WERI-Rb-1 (cell line): ENCODE measurements at regions not wholly inside any gene's neighbourhood (a gene's known extent, or its start where the extent isn't known, plus 50 kb on each side); places are given as distances from the start of the nearest gene placed in this dataset.

Experiments used
- DNase-seq: peaks from one replicate; pipeline ENCODE4 v3.0.0-alpha.2; 2020
- H3K27ac ChIP-seq: fragments of 250-450 bp; sonication (Bioruptor Pico); 2 replicates; pipeline ENCODE4 v1.5.1; 2020; ENCODE audit warnings: mild to moderate bottlenecking, moderate library complexity
- H3K27me3 ChIP-seq: fragments of 250-450 bp; sonication (Bioruptor Pico); 2 replicates; pipeline ENCODE4 v1.5.1; 2021; ENCODE audit warnings: mild to moderate bottlenecking, low read depth, moderate library complexity; ENCODE audit not compliant: insufficient read depth, severe bottlenecking
- H3K36me3 ChIP-seq: fragments of 250-450 bp; sonication (Bioruptor Pico); 2 replicates; pipeline ENCODE4 v1.5.1; 2020; ENCODE audit warnings: mild to moderate bottlenecking, moderate library complexity
- H3K4me3 ChIP-seq: 2 replicates; pipeline ENCODE4 v1.5.1; 2011; ENCODE audit warnings: low read depth, mild to moderate bottlenecking, control low read depth, low read length
- H3K9me3 ChIP-seq: fragments of 250-450 bp; sonication (Bioruptor Pico); 2 replicates; pipeline ENCODE4 v1.5.1; 2021; ENCODE audit warnings: mild to moderate bottlenecking, moderate library complexity; ENCODE audit not compliant: severe bottlenecking
- TF ChIP-seq, protein P1 (sequence below): IDR thresholded peaks from 2 replicates; pipeline ENCODE4 v1.5.1; 2011; ENCODE audit warnings: low read depth, mild to moderate bottlenecking, control low read depth, inconsistent platforms, low read length

DNA sequence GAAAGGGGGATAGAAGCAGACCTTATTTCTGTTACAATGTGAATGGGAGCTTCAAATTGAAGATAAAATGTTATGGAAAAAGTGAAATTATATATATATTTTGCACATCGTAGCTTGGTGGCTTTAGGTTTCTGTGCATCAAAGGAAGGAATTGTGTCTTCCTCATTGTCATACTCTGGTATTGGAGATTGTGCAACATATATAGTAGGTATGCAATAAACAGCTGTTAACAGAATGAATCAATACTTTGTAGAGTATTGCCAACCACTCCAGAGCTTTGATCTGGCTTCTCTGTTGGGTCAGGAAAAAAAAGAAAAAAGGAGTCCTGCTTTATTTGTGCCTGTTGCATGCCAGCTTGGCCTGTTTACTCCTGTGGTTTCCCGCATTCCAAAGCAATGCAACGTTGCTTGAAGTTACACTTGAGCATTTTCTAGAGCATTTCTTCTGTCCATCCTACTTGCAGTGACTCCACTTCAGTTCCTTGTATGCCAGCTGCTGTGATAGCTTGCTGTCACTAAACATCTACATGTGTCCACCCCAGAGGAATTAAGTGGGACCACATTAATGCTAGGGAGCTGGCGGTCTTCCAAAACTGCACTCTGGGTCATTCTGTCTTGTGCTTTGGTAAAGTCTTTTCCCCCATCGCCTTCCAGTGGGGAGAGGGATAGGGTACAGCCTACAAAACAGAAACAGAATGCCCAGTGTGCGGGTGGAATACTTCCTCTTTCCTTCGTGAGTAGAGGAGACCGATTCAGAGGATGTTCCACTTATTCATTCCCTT, 62.0 kb upstream of the MEF2C start:
- Histone ChIP-seq H3K27me3 (no peaks in the 10 kb centered on the region), H3K4me3 (no peak overlapping the region), H3K36me3 (no peaks in the 10 kb centered on the region), H3K27ac (no peak overlapping the region), H3K9me3 (no peaks in the 10 kb centered on the region)
- no peak for DNase-seq
- TF ChIP-seq, protein P1, sequence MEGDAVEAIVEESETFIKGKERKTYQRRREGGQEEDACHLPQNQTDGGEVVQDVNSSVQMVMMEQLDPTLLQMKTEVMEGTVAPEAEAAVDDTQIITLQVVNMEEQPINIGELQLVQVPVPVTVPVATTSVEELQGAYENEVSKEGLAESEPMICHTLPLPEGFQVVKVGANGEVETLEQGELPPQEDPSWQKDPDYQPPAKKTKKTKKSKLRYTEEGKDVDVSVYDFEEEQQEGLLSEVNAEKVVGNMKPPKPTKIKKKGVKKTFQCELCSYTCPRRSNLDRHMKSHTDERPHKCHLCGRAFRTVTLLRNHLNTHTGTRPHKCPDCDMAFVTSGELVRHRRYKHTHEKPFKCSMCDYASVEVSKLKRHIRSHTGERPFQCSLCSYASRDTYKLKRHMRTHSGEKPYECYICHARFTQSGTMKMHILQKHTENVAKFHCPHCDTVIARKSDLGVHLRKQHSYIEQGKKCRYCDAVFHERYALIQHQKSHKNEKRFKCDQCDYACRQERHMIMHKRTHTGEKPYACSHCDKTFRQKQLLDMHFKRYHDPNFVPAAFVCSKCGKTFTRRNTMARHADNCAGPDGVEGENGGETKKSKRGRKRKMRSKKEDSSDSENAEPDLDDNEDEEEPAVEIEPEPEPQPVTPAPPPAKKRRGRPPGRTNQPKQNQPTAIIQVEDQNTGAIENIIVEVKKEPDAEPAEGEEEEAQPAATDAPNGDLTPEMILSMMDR = no peak

DNA sequence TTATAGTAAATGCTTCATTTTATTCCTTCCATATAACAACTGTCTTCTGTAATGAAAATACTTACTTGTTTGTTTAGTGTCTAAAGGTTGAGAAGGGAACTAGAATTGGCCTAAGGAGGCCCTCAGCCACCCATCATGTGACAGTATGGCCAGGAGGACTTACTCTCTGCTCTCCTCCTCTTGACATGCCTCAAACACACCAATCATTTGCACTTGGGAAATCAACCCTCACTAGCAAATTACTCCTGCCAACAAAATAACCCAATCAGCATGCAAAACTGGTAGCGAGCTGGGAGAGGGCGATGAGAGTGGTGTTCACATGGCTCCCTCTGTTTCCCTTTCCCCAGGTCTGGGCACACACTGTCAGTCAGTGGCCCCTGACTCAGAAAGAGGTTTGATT, 58.6 kb upstream of the MEF2C start:
- TF ChIP-seq, protein P1 = no peak
- H3K27me3 ChIP-seq = no peaks in the 10 kb centered on the region

DNA sequence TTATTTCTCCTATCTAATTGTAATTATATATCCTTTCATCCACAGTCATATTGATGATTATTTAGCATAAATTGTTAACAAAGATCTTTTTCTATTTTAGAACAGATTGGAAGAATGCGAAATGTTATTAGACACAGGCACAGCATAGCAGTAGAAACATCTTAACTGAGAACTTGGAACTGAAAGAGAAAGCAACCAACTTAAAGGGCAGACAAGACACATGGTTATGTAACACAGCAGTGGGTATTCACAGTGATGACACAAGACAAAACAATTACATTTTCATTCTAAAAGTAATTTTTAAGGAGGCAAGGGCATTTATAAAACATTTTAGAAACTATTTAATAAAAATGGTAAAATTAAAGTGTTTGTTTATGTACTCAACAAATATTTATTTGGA, 57.7 kb upstream of the MEF2C start:
- no peak overlapping the region for H3K27ac ChIP-seq
- no peaks in the 10 kb centered on the region for H3K9me3 ChIP-seq
- TF ChIP-seq, protein P1 = no peak
- no peaks in the 10 kb centered on the region for H3K27me3 ChIP-seq
- H3K4me3 ChIP-seq = no peak overlapping the region
- H3K36me3 ChIP-seq = no peaks in the 10 kb centered on the region
- DNase-seq = no peak

More for the DNA sequence above, 58.6 kb upstream of the MEF2C start:
- Histone ChIP-seq H3K36me3 (no peaks in the 10 kb centered on the region), H3K4me3 (no peak overlapping the region), H3K9me3 (no peaks in the 10 kb centered on the region), H3K27ac (no peak overlapping the region)
- no peak for DNase-seq

DNA sequence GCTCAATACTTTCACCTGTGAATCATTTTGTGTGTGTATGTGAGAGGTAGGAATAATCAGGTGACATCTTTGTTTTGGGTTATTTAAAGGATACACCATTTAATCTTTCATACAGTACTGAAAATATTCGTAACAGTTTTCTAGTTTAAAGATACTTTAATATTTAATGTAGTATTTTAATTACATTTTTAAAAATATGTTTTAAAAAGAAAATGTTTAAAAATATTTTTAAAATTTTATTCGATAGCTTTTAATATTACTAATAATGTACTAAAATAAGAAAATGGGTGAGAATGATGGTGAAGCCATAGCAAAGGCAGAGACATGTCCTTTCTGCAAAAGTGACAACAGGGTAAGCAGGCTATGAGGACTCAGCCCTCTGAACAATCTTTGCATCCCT, 56.3 kb upstream of the MEF2C start:
- DNase-seq = no peak
- Histone ChIP-seq H3K27me3 (no peaks in the 10 kb centered on the region), H3K27ac (no peak overlapping the region), H3K36me3 (no peaks in the 10 kb centered on the region), H3K4me3 (no peak overlapping the region), H3K9me3 (no peaks in the 10 kb centered on the region)
- TF ChIP-seq, protein P1 = no peak

DNA sequence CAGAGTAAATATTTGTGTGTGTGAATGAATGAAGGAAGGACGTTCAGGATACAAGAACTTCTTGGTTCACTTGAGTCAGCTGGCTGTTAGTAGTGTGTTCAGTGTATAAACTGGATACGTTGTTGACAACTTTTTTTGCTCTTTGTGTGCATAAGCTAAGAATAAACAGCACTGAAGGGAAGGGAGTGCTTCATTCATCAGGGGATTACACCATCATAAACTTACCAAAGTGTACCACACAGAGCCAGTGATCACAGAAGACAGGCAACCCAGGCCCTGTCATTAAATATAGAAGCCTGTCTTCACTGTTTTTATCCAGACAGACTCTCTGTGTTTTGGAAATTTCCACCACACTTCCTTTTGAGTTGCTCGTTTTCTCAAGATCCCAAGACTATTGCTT, 55.5 kb upstream of the MEF2C start:
- Histone ChIP-seq H3K27me3 (no peaks in the 10 kb centered on the region), H3K9me3 (no peaks in the 10 kb centered on the region), H3K36me3 (no peaks in the 10 kb centered on the region), H3K4me3 (no peak overlapping the region), H3K27ac (no peak overlapping the region)
- no peak for DNase-seq
- TF ChIP-seq, protein P1 = no peak

DNA sequence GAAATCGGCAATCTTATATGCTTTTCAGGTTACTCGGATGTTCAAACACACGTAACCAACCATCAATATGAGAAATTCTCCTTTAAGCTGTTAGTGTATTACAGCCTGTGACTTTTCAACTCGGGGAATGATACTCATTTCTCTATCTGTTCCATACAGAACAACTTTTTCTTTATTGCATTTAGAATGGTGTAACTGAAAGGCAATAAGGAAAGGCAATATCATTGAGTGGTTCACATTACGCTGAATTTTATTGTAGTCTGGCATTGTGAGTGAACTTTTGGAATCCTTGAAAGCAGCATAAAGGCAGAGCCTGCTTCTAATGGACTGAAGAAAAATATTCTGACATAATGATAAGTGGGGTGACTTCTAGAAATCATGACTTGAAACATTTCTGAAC, 54.4 kb upstream of the MEF2C start:
- TF ChIP-seq, protein P1 = no peak
- Histone ChIP-seq H3K4me3 (no peak overlapping the region), H3K9me3 (no peaks in the 10 kb centered on the region), H3K27ac (no peak overlapping the region), H3K27me3 (no peaks in the 10 kb centered on the region), H3K36me3 (no peaks in the 10 kb centered on the region)
- no peak for DNase-seq
